HEK293 (cell line): ENCODE measurements at regions not wholly inside any gene's neighbourhood (a gene's known extent, or its start where the extent isn't known, plus 50 kb on each side); places are given as distances from the start of the nearest gene placed in this dataset.
A peak's percentile ranks its signal among the peaks of the same experiment; 100 is the strongest.

Experiments used
- CTCF ChIA-PET: fragments of 350-600 bp; formaldehyde crosslinking; extraction: SDS; loops from one replicate; lab custom pipeline; 2021; ENCODE audit warnings: antibody characterized with exemption; lab: Yijun Ruan, JAX
- POLR2A ChIA-PET: fragments of 300-600 bp; formaldehyde crosslinking; extraction: SDS; loops from one replicate; lab custom pipeline; 2020; ENCODE audit warnings: antibody characterized with exemption, inconsistent platforms; lab: Yijun Ruan, JAX
- H3K27ac ChIP-seq: fragments of 200-500 bp; sonication (Bioruptor generic); 2 replicates; pipeline ENCODE4 v1.5.1; 2014; ENCODE audit warnings: low read depth, low read length, control low read depth, inconsistent platforms; ENCODE audit errors: extremely low read depth
- H3K36me3 ChIP-seq, 2 experiments: fragments of 200-500 bp in 1 of 2; sonication (Bioruptor generic) in 1 of 2; 1 replicate in 1 of 2; 2 replicates in 1 of 2; pipeline ENCODE4 v1.5.1; 2014 to 2017; ENCODE audit warnings: inconsistent platforms in 2 of 2, low read length in 2 of 2; ENCODE audit not compliant: control insufficient read depth in 2 of 2, insufficient read depth in 1 of 2
- H3K4me1 ChIP-seq: fragments of 200-500 bp; sonication (Bioruptor generic); 2 replicates; pipeline ENCODE4 v1.5.1; 2014; ENCODE audit warnings: mild to moderate bottlenecking, low read length, inconsistent platforms; ENCODE audit not compliant: control insufficient read depth, insufficient read depth
- H3K4me3 ChIP-seq: 2 replicates; pipeline ENCODE4 v1.5.1; 2011; ENCODE audit warnings: low read depth, mild to moderate bottlenecking, control low read depth, low read length, moderate library complexity
- H3K9me3 ChIP-seq: fragments of 200-500 bp; sonication (Bioruptor generic); 2 replicates; pipeline ENCODE4 v1.5.1; 2014; ENCODE audit warnings: low read depth, low read length, inconsistent platforms; ENCODE audit not compliant: control insufficient read depth, insufficient read depth
- EGR2 ChIP-seq: fragments of 450-650 bp; formaldehyde crosslinking; IDR thresholded peaks from 2 replicates; pipeline ENCODE4 v1.5.1; 2016; ENCODE audit warnings: low read depth, missing biosample characterization, missing genetic modification characterization
- GLIS1 ChIP-seq: fragments of 450-650 bp; formaldehyde crosslinking; IDR thresholded peaks from 2 replicates; pipeline ENCODE4 v1.5.1; 2016; ENCODE audit warnings: missing biosample characterization, missing genetic modification characterization
- IKZF3 ChIP-seq: fragments of 450-650 bp; IDR thresholded peaks from 2 replicates; pipeline ENCODE4 v1.5.0; 2018; ENCODE audit warnings: missing biosample characterization, mild to moderate bottlenecking, missing genetic modification characterization, moderate library complexity
- KLF16 ChIP-seq: fragments of 450-650 bp; formaldehyde crosslinking; IDR thresholded peaks from 2 replicates; pipeline ENCODE4 v1.5.1; 2017; ENCODE audit warnings: missing biosample characterization, missing genetic modification characterization
- SALL2 ChIP-seq: fragments of 450-650 bp; formaldehyde crosslinking; IDR thresholded peaks from 2 replicates; pipeline ENCODE4 v1.5.0; 2017; ENCODE audit warnings: missing biosample characterization, mild to moderate bottlenecking, missing genetic modification characterization, borderline replicate concordance
- SP2 ChIP-seq: fragments of 450-650 bp; formaldehyde crosslinking; IDR thresholded peaks from 2 replicates; pipeline ENCODE4 v1.5.1; 2016; ENCODE audit warnings: missing biosample characterization, missing genetic modification characterization
- WT1 ChIP-seq: fragments of 450-650 bp; formaldehyde crosslinking; IDR thresholded peaks from 2 replicates; pipeline ENCODE4 v1.5.1; 2016; ENCODE audit warnings: missing biosample characterization, missing genetic modification characterization
- ZNF157 ChIP-seq: fragments of 450-650 bp; formaldehyde crosslinking; IDR thresholded peaks from 2 replicates; pipeline ENCODE4 v1.5.1; 2016; ENCODE audit warnings: missing biosample characterization, missing genetic modification characterization
- ZNF169 ChIP-seq: fragments of 450-650 bp; formaldehyde crosslinking; IDR thresholded peaks from 2 replicates; pipeline ENCODE4 v1.5.1; 2016; ENCODE audit warnings: missing biosample characterization, missing genetic modification characterization
- ZNF19 ChIP-seq: fragments of 450-650 bp; formaldehyde crosslinking; IDR thresholded peaks from 2 replicates; pipeline ENCODE4; 2016; ENCODE audit warnings: missing biosample characterization, missing genetic modification characterization, low read depth
- ZNF335 ChIP-seq: fragments of 450-650 bp; formaldehyde crosslinking; conservative IDR thresholded peaks from 2 replicates; pipeline ENCODE4 v1.5.1; 2016; ENCODE audit warnings: missing biosample characterization, missing genetic modification characterization
- ZNF433 ChIP-seq: fragments of 450-650 bp; formaldehyde crosslinking; IDR thresholded peaks from 2 replicates; pipeline ENCODE4 v1.5.1; 2016; ENCODE audit warnings: missing biosample characterization, missing genetic modification characterization, low read depth
- ZNF473 ChIP-seq: fragments of 450-650 bp; formaldehyde crosslinking; IDR thresholded peaks from 2 replicates; pipeline ENCODE4 v1.5.1; 2017; ENCODE audit warnings: missing biosample characterization, missing genetic modification characterization
- ZNF596 ChIP-seq: fragments of 450-650 bp; IDR thresholded peaks from 2 replicates; pipeline ENCODE4 v1.5.0; 2018; ENCODE audit warnings: missing biosample characterization, mild to moderate bottlenecking, missing genetic modification characterization, moderate library complexity
- ZNF600 ChIP-seq: fragments of 450-650 bp; formaldehyde crosslinking; IDR thresholded peaks from 2 replicates; pipeline ENCODE4 v1.5.1; 2016; ENCODE audit warnings: missing biosample characterization, missing genetic modification characterization
- ZNF626 ChIP-seq: fragments of 450-650 bp; sonication (Bioruptor Pico); formaldehyde crosslinking; IDR thresholded peaks from 2 replicates; pipeline ENCODE4 v1.5.1; 2018; ENCODE audit warnings: missing biosample characterization, missing genetic modification characterization, inconsistent platforms
- ZNF768 ChIP-seq: fragments of 450-650 bp; formaldehyde crosslinking; IDR thresholded peaks from 2 replicates; pipeline ENCODE4 v1.5.1; 2018; ENCODE audit warnings: missing biosample characterization, mild to moderate bottlenecking, missing genetic modification characterization
- TF ChIP-seq, protein P1 (sequence below): fragments of 450-650 bp; formaldehyde crosslinking; IDR thresholded peaks from 2 replicates; pipeline ENCODE4 v1.5.1; 2017; ENCODE audit warnings: missing biosample characterization, missing genetic modification characterization
- TF ChIP-seq, protein P2 (sequence below): fragments of 450-650 bp; formaldehyde crosslinking; IDR thresholded peaks from 2 replicates; pipeline ENCODE4 v1.5.1; 2017; ENCODE audit warnings: missing biosample characterization, mild to moderate bottlenecking, missing genetic modification characterization, moderate library complexity
- TF ChIP-seq, protein P3 (sequence below): fragments of 450-650 bp; formaldehyde crosslinking; IDR thresholded peaks from 2 replicates; pipeline ENCODE4 v1.5.1; 2016; ENCODE audit warnings: missing biosample characterization, missing genetic modification characterization
- TF ChIP-seq, protein P4 (sequence below): fragments of 450-650 bp; formaldehyde crosslinking; IDR thresholded peaks from 2 replicates; pipeline ENCODE4 v1.5.1; 2016; ENCODE audit warnings: missing biosample characterization, missing genetic modification characterization
- TF ChIP-seq, protein P5 (sequence below): fragments of 450-650 bp; formaldehyde crosslinking; IDR thresholded peaks from 2 replicates; pipeline ENCODE4 v1.5.1; 2016; ENCODE audit warnings: missing biosample characterization, missing genetic modification characterization

DNA sequence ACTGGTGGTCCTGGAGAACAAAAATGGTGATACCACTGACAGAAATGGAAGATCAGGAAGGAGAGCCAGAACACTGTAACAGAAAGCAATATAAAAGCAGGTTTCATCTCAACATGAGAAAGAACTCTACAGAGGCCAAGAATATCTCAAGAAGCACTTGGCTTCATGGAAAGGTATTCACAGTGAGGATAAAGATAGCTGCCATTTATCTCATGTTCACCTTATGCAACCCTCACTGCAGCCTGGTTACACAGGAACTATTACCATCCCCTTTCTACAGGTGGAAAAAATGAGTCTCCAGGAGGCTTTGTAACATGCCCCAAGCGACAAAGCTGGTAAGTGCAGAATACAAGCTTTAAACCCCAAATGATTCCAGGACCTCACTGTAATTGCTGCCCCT is 606.1 kb upstream of the CADM1 start:
- Histone ChIP-seq H3K27ac (no peak overlapping the region), H3K4me1 (no peaks in the 10 kb centered on the region)
- POLR2A ChIA-PET: no interaction called here
- TF ChIP-seq SP2 (tag by site-specific recombination) (no peak), ZNF596 (tag by site-specific recombination) (no peak), KLF16 (tag by site-specific recombination) (no peak), ZNF473 (no peak), SALL2 (tag by site-specific recombination) (no peak), ZNF600 (tag by site-specific recombination) (no peak), ZNF19 (tag by site-specific recombination) (no peak), ZNF433 (tag by site-specific recombination) (no peak), ZNF157 (tag by site-specific recombination) (no peak), ZNF626 (tag by site-specific recombination) (no peak), GLIS1 (no peak)
- TF ChIP-seq, protein P1, sequence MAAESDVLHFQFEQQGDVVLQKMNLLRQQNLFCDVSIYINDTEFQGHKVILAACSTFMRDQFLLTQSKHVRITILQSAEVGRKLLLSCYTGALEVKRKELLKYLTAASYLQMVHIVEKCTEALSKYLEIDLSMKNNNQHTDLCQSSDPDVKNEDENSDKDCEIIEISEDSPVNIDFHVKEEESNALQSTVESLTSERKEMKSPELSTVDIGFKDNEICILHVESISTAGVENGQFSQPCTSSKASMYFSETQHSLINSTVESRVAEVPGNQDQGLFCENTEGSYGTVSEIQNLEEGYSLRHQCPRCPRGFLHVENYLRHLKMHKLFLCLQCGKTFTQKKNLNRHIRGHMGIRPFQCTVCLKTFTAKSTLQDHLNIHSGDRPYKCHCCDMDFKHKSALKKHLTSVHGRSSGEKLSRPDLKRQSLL (tag by site-specific recombination): no peak
- TF ChIP-seq, protein P2, sequence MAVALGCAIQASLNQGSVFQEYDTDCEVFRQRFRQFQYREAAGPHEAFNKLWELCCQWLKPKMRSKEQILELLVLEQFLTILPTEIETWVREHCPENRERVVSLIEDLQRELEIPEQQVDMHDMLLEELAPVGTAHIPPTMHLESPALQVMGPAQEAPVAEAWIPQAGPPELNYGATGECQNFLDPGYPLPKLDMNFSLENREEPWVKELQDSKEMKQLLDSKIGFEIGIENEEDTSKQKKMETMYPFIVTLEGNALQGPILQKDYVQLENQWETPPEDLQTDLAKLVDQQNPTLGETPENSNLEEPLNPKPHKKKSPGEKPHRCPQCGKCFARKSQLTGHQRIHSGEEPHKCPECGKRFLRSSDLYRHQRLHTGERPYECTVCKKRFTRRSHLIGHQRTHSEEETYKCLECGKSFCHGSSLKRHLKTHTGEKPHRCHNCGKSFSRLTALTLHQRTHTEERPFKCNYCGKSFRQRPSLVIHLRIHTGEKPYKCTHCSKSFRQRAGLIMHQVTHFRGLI (tag by site-specific recombination): no peak
- TF ChIP-seq, all 188 proteins: peak for 0
- no peaks in the 10 kb centered on the region for H3K36me3 ChIP-seq
- no peak overlapping the region for H3K4me3 ChIP-seq
- no peaks in the 10 kb centered on the region for H3K9me3 ChIP-seq
- CTCF ChIA-PET: interaction anchor here (0.6 kb wide), 1 partner anchor 32 kb away, joined by 4 read pairs; no protein-coding TSS in a partner anchor

DNA sequence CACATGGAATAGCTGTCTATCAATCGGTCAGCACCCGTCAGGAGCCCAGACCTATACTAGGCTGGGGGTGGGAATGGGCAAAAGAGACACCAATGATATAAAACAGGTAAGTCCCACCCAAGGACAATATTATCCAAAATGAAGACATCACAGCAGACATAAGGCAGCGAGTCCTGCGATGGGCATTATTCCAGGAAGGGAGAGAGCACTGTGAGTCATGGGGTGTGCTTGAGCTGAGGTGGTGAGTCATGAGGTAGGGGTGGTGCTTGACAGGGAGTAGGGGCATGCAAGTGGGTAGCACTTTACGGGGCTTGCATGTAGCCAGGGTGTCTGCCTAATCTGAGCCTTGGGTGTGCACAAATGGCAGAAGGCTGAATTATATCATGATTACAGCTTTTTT is 605.0 kb upstream of the CADM1 start:
- H3K9me3 ChIP-seq: no peaks in the 10 kb centered on the region
- no peak overlapping the region for H3K27ac ChIP-seq
- H3K36me3 ChIP-seq: no peaks in the 10 kb centered on the region
- no peak overlapping the region for H3K4me3 ChIP-seq
- ChIA-PET POLR2A (no interaction called here), CTCF (interaction anchor here (0.6 kb wide), 1 partner anchor 31 kb away, joined by 3 read pairs; no protein-coding TSS in a partner anchor)
- H3K4me1 ChIP-seq: no peaks in the 10 kb centered on the region
- TF ChIP-seq, protein P3, sequence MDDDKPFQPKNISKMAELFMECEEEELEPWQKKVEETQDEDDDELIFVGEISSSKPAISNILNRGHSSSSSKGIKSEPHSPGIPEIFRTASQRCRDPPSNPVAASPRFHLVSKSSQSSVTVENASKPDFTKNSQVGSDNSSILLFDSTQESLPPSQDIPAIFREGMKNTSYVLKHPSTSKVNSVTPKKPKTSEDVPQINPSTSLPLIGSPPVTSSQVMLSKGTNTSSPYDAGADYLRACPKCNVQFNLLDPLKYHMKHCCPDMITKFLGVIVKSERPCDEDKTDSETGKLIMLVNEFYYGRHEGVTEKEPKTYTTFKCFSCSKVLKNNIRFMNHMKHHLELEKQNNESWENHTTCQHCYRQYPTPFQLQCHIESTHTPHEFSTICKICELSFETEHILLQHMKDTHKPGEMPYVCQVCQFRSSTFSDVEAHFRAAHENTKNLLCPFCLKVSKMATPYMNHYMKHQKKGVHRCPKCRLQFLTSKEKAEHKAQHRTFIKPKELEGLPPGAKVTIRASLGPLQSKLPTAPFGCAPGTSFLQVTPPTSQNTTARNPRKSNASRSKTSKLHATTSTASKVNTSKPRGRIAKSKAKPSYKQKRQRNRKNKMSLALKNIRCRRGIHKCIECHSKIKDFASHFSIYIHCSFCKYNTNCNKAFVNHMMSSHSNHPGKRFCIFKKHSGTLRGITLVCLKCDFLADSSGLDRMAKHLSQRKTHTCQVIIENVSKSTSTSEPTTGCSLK (tag by site-specific recombination): no peak
- TF ChIP-seq EGR2 (peak; percentile 27; the same call in 1 of the 2 replicates), ZNF768 (tag by site-specific recombination) (no peak), ZNF335 (tag by site-specific recombination) (0 out of 2 replicates have a peak, but pooled peaks have one; percentile 15), GLIS1 (0 out of 2 replicates have a peak, but pooled peaks have one; percentile 8), ZNF169 (no peak), ZNF600 (tag by site-specific recombination) (no peak), WT1 (tag by site-specific recombination) (peak; percentile 39; the same call in 1 of the 2 replicates), IKZF3 (tag by site-specific recombination) (no peak)
- TF ChIP-seq, protein P4, sequence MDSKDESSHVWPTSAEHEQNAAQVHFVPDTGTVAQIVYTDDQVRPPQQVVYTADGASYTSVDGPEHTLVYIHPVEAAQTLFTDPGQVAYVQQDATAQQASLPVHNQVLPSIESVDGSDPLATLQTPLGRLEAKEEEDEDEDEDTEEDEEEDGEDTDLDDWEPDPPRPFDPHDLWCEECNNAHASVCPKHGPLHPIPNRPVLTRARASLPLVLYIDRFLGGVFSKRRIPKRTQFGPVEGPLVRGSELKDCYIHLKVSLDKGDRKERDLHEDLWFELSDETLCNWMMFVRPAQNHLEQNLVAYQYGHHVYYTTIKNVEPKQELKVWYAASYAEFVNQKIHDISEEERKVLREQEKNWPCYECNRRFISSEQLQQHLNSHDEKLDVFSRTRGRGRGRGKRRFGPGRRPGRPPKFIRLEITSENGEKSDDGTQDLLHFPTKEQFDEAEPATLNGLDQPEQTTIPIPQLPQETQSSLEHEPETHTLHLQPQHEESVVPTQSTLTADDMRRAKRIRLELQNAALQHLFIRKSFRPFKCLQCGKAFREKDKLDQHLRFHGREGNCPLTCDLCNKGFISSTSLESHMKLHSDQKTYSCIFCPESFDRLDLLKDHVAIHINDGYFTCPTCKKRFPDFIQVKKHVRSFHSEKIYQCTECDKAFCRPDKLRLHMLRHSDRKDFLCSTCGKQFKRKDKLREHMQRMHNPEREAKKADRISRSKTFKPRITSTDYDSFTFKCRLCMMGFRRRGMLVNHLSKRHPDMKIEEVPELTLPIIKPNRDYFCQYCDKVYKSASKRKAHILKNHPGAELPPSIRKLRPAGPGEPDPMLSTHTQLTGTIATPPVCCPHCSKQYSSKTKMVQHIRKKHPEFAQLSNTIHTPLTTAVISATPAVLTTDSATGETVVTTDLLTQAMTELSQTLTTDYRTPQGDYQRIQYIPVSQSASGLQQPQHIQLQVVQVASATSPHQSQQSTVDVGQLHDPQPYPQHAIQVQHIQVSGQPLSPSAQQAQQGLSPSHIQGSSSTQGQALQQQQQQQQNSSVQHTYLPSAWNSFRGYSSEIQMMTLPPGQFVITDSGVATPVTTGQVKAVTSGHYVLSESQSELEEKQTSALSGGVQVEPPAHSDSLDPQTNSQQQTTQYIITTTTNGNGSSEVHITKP: peak; percentile 46; the same call in 1 of the 2 replicates
- TF ChIP-seq, protein P5, sequence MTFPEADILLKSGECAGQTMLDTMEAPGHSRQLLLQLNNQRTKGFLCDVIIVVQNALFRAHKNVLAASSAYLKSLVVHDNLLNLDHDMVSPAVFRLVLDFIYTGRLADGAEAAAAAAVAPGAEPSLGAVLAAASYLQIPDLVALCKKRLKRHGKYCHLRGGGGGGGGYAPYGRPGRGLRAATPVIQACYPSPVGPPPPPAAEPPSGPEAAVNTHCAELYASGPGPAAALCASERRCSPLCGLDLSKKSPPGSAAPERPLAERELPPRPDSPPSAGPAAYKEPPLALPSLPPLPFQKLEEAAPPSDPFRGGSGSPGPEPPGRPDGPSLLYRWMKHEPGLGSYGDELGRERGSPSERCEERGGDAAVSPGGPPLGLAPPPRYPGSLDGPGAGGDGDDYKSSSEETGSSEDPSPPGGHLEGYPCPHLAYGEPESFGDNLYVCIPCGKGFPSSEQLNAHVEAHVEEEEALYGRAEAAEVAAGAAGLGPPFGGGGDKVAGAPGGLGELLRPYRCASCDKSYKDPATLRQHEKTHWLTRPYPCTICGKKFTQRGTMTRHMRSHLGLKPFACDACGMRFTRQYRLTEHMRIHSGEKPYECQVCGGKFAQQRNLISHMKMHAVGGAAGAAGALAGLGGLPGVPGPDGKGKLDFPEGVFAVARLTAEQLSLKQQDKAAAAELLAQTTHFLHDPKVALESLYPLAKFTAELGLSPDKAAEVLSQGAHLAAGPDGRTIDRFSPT (tag by site-specific recombination): peak; percentile 76; the same call in 1 of the 2 replicates
